AG08396 (cell line): ENCODE measurements at regions not wholly inside any gene's neighbourhood (a gene's known extent, or its start where the extent isn't known, plus 50 kb on each side); places are given as distances from the start of the nearest gene placed in this dataset.

ENCODE experiments used
- DNase-seq: peaks from one replicate; pipeline ENCODE4 v3.0.0; 2012; ENCODE audit warnings: low spot score, mixed read lengths

GRCh38 chr17:79169861-79170260 is 95.2 kb downstream of the ENGASE start:
- no peak for DNase-seq

DNA sequence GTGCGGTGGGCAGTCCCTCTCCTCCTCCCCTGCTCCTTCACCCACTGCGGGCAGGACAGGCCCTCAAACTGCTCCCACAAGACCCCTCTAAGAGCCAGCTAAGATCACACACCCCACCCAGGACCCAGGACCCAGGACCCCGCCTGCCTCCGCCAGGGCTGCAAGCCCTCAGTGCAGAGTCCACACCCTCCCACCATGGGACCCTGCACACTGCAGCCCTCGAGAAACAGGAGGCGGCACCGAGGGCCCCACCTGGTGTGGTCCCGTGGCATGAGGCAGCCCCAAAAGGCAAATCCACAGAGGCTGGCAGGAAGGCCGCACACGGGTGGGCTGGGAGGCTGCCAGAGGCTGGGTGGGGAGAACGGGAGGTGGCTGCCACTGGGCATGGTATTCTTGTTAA is 94.7 kb downstream of the ENGASE start:
- DNase-seq = no peak

DNA sequence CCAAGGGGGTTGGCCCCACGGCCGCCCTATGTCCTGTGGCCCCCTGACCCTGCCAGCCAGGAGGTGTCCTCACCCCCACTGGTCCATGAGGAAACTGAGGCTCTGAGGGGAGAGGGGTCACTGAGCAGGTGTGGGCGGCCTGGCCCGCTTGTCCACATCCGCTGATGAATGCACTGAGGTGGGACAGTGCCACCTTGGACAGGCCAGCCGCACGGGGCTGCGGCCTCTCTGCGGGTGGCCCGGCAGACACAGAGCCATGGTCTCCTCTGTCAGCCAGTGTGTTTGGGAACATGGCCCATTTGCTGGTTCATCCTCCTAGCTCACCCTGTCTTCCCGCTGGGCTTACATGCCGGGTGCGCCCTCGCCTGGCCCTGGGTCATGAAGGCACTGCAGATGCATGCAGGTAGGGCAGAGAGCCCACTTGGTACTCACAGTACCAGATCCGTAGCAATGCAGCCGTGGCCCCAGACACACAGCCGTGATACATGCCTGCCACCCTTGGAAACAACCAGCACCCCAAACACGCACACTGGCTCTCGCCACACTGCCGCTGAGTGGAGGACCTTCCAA is 93.9 kb downstream of the ENGASE start:
- DNase-seq = no peak

DNA sequence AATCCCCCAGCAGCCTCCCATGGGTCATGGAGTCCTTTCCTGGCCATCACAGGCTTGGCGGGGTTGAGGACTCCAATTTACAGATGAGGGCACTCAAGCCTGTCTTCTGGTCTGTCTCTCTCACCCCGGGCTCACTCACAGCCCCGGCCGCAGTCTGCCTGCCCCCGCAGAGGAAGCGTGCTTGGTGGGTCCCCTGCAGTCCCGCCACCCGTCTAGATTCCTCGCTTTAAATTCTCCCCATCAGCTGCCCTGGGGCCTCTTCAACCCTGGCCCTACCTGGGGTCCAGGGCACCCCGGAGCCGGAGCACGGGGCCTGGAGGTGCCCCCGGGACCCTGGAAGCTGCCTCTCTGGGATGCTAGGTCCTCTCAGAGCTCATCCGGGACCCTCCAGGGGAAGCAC is 92.9 kb downstream of the ENGASE start:
- no peak for DNase-seq

DNA sequence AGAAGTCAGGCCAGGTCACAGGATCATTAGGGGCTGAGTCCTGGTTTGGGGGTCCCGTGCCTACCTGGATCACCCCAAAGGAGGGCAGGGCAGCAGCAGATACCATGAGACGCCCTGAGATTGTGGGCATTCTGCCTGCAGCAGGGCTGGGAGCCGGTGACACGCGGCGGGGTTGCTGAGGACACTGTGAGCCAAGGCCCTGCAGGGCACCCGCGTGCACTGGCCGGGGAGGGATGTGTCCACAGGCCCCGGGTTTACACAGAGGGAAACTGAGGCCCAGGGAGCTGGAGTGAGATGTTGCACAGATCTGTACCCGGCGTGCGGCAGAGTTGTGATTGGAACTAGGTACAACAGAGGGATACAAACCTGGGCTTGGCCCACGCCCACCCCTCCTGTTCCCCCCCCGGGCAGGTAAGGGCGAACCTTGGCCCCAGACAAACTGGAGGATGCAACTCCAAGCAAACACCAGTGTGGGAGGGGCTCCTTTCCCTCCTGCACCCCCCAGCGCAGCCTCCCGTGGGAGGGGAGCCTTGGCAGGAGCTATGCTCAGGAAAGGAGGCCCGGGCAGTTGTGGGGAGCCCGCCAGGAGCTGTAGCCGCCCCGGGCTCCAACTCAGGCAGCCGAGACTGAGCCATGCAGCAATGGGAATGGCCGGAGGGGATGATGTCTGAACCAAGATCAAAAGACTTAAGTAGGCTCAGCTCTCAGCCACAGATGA is 91.3 kb downstream of the ENGASE start:
- DNase-seq = no peak

DNA sequence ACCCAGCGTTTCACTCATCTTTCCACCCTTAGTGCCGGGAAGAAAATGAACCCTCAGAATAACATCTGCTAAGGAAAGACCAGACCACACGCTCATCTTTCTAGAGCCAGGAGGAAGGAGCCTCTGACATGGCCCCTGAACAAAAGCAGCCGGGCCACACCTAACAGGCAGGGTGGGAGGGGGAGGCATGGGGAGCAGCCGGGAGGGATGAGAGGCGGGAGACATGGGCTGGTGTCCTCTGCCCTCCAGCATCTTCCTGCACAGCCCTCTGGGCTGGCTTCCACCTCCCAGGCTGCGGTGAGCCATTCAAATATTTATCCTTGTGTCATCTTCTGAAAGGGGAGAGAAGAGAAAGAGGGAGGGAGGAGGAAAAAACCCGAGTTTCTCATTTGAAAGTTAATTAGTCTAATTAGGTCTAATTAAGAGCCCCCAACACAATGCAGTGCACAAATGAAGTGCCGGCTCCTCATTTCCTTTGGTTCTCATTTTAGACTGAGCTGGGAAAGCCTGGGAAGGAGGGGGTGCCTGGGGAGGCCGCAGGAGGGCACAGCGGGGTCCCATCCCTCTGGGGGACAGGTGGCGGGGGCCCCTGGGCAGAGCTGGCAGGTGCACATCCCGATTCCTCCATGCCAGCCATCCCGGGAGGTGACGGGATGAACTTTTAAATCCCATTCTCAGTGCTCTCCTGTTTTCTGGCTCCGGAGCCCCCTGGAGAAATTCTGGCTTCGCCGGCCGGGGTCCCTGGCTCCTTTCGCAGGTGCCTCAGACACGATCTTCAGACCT is 90.5 kb downstream of the ENGASE start:
- DNase-seq = no peak

- no peak for DNase-seq
Observed at GRCh38 chr17:79164408-79164807, 89.8 kb downstream of the ENGASE start.

DNA sequence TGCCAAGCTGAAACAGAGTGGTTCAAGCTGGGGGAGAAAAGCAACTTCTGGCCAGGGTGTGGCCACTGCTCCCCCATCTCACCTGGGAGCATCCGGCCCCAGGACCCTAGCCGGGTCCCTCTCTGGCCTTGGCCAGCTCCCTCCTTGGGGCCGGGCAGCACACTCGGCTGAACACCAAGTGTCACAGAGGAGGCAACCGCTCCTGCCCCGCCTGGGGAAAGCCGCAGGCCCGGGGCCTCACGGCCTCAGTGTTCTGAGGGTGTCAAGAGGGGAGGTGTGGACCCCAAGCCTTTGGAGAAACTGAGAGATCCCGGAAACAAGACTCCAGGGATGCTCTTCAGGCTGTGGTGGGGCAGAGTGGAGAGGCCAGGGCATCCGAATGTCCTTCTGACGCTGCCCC is 88.4 kb downstream of the ENGASE start:
- DNase-seq = no peak

DNA sequence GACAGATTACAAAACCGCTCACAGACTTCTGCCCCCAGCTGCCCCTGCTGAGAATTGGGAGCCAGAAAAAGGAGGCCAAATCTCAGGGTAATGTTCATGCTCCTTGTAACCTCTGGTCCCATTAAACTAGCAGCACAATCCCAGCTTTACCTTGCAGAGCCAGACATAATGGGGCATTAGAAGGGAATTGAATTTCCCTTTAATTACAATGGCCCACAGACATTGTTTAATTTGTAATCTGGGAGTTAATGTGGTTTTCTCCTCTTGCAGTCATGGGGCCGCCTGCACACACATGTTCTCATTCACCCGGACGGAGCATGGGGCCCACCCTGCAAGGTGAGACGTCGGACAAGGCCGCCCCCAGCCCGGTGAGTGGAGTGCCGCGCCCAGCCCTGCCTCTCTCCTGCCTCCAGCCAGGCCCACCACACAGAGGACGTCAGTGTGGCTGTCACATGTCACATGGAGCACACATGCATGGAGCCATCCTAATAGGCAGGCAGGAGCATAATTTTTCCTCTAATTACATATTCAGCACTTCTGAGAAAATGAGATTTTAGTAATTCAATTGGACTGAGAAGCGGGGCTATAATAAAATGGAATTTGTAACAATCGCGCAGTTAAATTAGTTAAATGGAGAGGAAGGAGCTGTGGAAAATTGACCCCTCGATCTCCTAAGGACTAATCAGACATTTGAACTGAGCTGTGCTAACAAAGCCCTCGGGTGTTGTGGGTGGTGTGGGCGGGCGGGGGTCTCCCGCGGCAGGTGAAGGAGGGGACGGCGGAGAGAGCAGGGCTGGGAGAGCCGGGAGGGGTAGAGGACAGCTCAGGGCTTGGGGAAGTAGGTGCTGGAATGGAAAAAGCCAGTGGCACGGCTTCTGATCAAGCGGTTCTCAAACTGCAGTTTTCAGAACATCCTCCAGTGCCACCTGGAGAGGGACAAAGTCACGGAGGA is 87.7 kb downstream of the ENGASE start:
- no peak for DNase-seq

- no peak for DNase-seq
Observed at GRCh38 chr17:79160980-79161636, 86.5 kb downstream of the ENGASE start.

- DNase-seq = no peak
Observed at GRCh38 chr17:79159926-79160325, 85.3 kb downstream of the ENGASE start.

- no peak for DNase-seq
Observed at GRCh38 chr17:79159471-79159870, 84.8 kb downstream of the ENGASE start.

GRCh38 chr17:79156463-79157095 is 82.0 kb downstream of the ENGASE start:
- DNase-seq = no peak

GRCh38 chr17:79155701-79156100 is 81.1 kb downstream of the ENGASE start:
- DNase-seq = no peak

DNA sequence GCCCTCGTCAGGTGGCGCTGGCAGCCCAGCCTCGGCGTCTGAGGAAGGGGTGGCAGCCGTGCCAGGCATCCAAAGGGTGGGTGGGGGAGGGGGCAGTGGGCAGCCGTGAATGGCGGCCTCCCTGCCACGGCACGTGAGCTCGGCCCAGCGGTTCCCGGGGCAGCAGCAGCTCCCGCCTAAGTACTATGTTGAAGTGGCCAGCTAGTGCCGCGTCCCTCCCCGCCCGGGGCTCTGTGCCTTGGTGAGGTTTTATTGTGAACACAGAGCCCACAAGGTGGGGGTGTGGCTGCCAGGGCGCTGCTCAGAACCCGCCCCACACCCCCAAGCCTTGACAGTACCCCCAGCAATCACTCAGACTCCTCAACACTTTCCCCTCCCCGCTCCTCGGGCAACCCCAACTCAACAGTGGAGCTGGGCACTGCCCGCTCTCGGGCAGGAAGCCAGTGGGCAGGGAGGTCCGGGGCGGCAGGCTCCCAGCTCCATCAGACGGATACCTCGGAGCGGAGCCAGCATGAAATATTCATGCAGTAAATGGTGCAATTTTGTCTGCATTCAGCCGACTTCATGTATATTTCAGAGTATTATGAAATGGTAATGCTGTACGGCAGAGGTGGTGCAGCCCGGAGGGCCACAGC is 80.4 kb downstream of the ENGASE start:
- no peak for DNase-seq

GRCh38 chr17:79154446-79154845 is 79.8 kb downstream of the ENGASE start:
- DNase-seq = no peak

GRCh38 chr17:79153367-79154130 is 78.9 kb downstream of the ENGASE start:
- no peak for DNase-seq

GRCh38 chr17:79152636-79153035 is 78.0 kb downstream of the ENGASE start:
- no peak for DNase-seq

- DNase-seq = no peak
Observed at GRCh38 chr17:79152110-79152509, 77.5 kb downstream of the ENGASE start.

DNA sequence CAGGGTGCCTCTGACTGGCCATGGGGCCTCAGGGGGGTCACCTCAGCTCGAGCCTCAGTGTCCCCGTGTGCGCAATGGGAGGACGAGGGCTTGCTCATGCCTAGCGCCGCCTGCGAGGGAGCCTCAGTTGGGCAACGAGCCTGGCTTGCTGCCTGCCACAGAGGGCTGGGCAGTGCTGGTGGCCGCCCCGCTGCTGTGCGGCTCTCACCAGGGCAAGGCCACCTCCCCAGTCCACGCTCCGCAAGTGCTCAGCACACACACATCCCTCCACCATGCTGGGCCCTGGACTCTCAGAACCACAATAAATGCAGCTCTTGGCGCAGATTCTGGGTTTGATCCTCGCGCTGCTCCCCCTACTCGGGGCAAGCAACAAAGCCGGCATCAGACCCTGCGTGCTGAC is 76.2 kb downstream of the ENGASE start:
- DNase-seq = no peak
